ENCODE measurements at regions not wholly inside any gene's neighbourhood (a gene's known extent, or its start where the extent isn't known, plus 50 kb on each side); places are given as distances from the start of the nearest gene placed in this dataset.

DNA sequence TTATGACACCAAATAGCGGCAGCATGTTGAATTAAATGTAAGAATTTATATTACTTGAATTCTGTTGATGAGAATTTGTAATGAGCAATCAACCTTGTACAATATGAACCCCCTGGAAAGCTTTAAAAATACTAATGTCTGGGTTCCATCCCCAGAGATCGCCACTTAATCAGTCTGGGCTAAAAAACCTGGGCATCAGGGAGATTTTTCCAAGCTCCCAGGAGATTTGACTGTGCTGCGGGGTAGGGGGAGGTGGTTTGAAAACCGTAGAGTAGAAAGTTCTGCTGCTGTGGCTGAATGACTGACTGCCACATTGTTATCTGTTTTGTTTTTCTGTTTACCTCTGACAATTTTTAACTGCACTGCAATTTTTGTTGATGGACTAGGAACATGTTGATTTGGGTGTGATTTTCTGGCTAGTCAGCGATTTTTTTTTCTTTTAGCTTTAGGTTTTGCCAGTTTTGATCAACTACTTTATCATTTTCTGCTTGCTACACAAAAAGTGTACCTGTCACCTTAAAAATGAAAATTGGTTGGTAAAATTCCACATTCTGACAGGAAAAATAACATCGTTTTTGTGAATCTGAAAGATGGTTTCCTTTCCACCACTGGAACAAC is 79.3 kb downstream of the PCTP start:
- DNase-seq = no peak

DNA sequence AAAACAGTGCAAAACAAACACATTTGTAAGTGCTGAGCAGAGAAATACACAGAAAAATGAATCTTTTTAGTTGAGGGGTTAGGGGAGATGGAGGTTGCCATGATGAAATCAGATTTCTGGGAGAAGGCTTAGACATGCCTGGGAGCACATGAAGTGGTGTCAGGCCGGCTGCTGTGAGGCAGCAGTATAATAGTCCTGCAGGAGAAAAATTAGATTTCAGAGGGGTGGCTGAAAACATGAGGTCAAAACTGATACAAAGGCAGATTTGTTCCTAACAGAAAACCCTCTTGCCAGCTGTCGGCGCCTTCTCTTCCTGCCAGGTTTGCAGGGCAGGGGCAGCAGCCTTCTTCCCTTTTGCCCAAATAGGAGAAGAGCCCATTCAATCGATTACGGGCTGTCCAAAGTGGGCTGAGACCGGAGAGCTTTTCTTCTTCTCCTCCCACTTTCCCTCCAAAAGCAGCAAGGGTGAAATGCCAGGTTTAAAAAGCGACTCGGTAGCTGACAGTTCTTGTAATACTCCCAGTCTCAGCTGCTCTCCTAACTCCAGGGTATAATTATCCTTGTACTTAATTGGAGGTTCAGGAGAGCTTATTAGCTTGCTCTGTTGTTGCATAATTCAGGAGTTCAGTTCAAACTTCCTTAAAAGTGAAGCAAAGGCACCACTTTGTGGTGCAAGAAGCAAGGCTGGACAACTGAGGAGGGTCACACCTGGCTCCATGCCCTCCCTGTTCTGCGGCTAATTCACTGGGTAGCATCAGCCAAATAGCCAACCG is 80.0 kb downstream of the PCTP start:
- no peak for DNase-seq

DNA sequence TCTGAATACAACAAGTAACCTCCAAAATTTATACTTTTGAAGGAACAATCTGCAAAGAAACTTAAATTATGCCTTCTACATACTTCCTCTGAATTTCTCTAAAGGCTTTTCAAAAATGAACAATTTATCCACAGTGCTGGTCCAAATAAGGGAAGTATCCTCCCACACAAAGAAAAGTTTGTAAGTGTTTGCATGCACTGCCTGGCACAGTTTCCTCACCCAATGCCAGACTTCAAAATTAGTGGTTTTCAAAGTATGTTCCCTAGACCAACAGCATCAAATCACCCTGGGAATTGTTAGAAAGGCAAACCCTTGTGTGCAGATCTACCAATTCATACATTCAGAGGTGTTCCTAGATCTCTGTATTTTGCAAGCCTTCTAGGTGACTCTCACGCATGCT is 82.5 kb downstream of the PCTP start:
- DNase-seq = no peak

DNA sequence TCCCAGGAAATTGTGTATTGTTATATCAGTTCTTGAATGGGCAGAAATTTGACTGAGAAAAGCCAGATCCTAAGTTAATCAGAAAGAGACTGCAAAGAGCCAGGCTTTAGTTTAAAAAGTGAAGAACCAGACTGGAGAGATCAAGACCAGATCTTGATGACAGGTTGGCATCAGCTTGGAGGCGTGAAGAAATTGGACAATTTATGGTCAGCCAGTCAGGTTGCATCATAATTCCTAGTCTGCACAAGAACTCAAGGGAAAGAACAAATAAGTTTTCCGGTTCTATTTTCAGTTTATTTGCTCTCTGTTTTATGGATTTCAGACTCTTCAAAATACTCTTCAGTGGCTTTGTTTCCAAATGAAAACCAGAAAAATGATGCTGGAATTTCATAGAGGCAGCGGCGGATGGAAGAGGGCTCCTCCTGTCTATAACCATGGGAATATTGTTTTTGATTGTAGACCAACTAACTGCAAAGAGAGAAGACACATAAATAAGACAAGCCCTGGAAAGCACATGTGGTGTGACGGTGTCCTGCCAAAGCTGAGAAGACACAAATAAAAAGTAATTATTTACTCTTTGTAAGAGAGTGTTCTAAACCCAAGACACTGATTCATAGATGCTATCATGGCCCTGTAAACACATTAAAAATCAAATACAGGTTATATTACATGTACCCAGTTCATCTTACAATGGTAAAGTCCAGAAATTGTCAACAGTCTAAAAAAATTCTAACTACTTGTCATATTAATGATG is 91.7 kb downstream of the PCTP start:
- no peak for DNase-seq

DNA sequence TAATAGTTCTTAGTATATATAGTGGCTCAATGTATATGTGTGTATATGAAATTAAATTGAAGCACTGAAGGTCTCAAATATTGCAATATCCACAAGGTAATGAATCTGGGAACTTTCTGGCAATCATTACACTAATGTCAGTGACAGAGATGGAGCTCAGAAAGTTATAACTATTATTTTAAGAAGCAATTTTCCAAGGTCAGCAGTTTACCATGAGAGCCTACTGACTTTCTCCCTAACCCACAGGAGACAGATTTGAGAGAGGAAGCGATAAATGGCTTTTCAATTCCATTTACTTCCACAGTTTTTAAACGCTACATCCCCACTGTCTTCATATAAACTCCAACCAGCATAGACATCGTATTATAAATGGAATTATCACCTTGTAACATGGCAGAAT is 92.9 kb downstream of the PCTP start:
- no peak for DNase-seq

DNA sequence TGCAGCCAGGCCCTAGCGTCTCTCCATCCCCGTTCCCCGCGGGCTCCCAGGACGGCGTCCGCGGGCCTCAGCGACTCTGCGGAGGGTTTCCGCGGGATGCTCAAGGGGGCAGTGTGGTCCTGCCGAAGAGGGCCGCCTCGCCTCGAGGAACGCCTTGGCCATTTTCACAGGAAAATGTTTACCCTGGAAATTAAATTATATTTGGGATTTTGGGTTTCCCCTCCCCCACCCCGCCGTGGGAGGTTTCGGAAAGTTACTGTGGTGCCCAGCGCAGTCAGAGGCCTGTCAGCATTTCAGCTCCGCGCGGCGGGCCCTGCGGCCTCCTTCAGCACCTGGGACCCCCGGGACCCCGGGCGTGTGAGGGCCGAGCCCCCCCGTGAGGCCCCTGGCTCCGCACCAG is 94.5 kb downstream of the PCTP start:
- DNase-seq = peak; percentile 7

DNA sequence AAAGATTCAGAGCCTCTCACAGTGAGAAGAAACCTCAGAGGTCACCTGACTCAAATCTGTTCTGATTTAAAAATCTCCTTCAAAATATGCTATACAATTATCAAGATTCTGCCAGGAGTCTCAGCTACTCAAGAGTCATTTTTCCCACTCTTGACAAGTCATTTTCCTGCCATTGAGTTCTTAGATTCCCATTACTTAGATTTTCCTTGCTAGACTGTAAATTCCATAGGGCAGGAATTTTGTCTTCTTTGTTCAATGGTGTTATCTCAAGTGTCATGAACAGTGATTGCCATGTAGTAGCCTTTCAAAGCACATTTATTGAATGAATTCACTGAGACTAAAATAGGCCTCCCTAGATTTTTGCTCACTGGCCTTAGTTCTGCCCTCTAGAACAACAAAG is 95.9 kb downstream of the PCTP start:
- DNase-seq = no peak

DNA sequence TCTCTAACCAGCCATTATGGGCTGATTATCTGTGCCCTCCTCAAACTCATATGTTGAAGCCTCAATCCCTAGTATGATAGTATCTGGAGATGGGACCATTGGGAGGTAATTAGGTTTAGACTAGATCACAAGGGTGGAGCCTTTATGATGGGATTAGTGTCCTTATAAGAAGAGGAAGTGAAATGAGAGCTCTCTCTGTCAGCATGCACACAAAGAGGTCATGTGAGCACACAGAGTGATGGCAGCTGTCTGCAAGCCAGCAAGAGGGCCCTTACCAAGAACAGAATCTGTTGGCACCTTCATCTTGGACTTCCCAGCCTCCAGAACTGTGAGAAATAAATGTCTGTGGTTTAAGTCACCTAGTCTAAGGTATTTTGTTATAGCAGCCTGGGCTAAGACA is 101.9 kb downstream of the PCTP start:
- no peak for DNase-seq

DNA sequence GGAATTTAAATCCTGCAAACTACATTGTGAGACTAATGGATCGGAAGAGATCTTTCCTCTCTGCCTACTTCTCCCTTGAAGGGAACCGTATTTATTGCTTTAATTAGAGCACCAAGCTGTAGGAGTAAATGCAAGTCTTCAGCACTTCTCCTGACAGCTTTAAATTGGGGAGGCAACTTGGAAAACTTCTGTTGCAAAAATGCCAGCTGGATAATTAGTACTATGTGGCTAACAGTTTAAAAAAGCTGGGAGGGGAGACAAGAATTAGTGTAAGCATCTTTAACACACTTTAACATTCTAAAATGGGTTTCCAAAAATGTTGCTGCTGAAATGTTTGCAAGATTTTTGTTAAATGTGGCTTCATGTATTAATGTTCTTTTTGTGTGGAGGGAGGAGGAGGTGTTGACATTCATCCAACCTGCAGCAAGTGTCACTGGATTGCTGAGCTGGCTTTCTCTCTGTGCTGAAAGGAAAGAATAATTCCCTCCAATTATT is 108.5 kb downstream of the PCTP start:
- no peak for DNase-seq

DNA sequence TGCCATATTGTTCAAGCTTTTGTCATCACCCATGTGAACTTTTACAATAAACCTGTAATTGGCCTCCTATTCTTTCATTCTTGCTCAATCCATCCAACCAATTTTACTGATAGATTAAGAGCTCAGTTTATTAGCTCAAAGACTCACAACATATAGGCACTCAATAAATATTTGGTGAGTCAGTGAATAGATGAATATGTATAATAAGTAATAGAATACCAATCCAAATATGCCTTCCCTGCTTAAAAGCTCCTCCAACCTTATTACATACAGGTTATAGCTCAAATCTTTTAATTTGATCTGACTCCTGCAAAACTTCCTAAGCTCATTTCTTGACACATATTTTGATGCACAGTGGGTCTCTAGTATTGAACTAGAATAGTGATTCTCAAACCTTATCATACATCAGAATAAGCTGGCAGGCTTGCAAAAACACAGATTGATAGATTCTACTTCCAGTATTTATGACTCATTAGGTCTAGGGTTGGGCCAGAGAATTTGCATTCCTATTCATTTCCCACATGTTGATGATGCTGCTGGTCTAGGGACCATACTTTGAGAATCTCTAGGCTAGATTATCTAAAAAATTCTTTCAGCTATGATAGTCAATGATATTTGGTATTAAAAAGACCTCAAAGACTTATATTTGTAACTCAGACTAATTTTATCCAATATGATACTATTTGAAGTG is 114.4 kb downstream of the PCTP start:
- DNase-seq = no peak

DNA sequence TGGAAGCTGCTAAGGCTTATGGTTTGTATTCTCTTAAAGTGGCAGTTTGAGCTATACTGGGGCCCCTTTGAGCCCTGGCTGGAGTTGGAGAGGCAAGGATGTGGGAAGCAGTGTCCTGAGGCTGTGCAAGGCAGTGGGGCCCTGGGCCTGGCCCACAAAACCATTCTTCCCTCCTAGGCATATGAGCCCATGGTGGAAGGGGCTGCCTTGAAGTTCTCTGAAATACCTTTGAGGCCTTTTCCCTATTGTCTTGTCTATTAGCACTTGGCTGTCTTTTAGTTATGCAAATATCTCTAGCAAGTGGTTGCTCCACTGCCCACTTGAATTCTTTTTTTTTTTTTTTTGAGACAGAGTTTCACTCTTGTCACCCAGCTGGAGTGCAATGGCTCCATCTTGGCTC is 119.2 kb downstream of the PCTP start:
- no peak for DNase-seq

DNA sequence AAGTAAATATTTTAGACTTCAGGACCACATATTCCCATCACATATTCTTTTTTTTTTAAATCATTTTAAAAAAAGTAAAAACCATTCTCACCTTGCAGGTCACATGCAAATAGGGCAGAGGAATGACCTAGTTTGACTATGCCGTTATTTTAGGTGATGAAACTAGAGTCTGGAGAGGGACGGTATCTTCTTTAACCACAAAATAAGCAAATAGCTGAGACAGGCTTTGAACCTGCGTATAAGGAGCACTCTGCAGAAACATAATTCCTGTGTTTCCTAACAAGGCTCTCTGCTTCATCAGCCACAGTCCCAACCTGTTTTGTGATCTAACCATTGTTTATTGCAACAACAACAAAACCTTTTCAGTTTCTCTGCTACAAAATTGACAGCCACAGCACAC is 121.5 kb downstream of the PCTP start:
- no peak for DNase-seq

DNA sequence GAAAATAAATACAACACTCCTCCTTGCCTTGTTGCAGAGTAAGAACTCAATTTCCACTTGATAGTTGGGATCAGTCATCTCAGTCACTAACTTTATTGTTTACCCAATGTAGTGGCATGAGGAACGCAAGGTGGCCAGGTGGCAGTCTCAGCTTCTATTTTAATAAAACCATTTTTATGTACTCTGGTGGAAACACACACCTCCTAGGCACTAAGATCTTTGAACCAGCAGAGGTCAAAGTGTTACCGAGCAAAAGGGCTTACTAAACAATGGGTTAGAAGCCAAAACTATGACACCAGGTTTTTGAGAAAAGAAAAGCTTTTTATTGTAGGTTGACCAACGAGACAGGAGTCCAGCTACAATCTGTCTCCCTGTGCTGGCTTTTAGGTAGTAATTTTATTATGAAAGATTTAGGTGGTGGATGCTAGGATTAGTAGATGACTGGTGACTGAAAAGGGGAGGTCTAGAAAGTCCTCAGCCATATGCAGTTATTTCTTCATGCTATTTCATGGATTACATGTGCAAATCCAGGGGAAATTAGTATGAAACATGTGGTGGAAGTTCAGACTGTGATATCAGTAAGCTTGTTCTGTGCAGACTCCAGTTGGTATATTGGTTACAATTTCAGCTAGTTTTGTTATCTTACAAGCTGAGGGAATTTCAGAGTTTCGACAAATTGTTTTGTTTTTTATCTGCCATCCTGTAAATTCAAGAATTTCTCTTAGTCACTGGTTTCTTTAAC is 122.3 kb downstream of the PCTP start:
- no peak for DNase-seq

DNA sequence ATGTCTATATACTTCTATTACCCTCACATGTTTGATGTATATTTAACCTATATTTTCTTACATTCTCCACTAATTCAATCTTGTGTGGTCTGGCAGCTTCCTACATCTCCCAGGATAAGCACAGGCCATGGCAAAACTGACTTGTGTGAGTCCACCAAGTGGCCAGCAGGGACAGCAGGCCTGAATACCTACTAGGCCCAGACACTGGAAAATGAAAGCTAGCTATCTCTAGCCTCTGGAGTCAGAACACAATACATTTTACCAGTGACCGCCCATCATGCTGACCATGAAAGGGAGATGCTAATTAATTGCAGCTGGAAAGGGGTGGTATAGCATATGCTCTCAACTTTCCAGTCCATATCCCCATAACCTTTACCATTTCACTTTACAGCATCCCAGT is 132.3 kb downstream of the PCTP start:
- no peak for DNase-seq

DNA sequence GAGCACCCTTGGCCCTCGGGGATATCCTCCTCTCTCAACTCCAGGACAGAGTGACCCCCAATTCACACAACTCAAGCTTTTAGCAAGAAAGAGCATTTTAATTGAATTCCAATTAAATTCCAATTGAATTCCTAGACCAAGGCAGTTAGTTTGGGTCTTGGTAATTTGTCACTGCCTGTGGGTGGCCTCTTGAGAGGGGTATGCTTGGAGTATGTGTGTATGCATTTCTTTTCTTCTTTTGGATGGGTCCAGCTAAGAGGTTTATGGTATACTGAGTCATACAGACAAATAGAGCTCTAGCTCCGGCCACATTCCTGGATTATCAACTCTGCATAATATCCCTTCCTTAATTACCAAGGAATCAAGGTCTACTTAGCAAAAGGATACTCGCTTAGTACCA is 136.7 kb downstream of the PCTP start:
- DNase-seq = no peak

DNA sequence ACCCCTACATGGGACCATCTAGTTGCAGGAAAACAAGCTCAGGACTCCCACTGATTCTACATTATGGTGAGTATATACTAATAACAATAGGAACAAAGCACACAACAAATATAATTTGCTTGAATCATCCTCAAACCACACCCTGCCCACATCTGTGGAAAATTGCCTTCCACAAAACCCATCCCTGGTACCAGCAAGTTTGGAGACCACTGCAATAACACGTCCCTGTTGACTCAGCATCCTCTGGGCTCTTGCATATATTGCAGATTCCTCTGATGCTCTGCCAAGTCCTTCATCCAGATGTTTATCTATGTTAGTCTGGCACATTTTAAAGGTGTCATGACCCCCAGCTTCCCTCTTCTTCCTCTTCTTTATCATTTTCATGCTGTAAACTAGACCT is 138.4 kb downstream of the PCTP start:
- no peak for DNase-seq

DNA sequence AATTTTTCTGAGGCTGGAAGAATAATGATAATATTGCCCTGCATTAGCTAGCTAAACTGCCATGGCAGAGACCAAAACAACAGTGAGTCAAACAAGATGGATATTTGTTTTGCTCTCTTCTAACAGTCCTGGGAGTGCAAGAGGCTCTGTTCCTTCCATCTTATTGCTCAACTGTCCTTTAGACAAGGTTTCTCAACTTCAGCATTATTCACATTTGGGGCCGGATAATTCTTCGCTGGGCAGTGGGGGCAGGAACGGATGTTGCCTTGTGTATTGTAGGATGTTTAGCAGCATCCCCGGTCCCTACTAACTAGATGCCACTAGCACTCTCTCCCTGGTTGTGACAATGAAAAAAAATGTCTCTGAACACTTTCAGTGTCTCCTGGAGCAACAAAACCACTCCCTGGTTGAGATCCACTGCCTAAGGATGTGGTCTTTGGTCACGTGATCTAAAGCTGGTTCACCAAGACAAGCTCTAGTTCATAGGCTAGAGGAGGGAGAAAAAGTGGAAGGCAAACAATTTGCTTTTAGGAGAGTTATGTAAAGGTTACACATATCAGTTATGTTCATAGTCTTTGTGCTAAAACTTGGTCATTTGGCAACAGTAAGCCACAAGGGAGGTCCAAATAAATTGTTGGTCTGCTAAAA is 144.4 kb downstream of the PCTP start:
- no peak for DNase-seq

DNA sequence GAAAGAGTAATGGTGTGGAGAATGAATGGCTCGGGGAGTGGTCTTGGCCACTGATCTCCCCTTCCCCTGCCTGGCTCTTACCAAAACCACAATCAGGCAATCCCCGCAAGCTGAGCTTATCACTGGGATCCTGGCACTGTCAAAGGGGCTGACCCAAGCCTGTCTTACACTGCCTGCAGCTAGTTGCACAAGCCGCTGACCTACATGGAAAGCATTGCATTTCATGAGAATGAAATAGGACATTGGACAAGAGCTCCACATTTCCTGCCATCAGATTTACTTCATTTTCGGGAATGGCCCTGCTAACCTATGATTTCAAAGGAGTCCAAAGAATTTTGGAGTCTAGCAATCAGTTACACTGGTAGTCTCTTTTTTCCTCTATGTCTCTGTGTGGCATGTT is 146.4 kb downstream of the PCTP start:
- DNase-seq = no peak

DNA sequence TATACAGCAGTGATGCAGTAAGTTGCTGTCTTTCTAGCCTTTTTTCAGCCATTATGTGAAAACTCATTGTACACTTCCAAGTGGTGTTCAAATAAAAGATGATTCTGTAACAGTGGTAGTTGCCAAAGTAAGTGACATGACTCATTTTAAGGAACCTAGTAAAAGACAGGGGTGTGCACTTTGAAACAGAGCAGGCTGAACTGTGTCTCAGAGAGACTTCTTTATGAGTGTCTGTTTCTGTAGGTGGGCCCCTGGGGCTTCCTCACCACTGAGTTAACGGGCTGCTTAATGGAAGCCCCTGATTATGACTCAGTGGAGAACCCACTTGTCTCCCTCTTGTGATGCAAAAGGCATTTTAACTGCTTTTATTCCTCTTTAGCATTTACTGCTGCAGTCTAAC is 147.3 kb downstream of the PCTP start:
- no peak for DNase-seq

DNA sequence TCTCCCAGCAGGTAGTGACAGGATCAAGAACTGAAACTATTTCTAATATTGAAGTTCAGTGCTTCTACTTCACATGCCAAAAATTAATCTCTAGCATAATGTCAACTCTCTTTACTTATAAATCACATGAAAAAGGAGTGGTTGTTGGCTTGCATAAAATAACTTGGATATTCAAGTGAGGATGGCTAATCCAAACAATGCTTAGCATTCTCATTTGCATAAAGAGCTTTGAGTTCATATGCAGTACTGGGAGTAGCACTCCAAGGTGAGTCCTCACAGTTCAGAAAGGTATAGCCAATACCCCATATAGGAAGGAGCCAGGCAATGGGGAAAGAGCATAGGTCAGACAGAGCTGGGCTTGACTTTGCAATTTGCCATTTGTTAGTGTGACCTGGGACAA is 149.3 kb downstream of the PCTP start:
- no peak for DNase-seq

DNA sequence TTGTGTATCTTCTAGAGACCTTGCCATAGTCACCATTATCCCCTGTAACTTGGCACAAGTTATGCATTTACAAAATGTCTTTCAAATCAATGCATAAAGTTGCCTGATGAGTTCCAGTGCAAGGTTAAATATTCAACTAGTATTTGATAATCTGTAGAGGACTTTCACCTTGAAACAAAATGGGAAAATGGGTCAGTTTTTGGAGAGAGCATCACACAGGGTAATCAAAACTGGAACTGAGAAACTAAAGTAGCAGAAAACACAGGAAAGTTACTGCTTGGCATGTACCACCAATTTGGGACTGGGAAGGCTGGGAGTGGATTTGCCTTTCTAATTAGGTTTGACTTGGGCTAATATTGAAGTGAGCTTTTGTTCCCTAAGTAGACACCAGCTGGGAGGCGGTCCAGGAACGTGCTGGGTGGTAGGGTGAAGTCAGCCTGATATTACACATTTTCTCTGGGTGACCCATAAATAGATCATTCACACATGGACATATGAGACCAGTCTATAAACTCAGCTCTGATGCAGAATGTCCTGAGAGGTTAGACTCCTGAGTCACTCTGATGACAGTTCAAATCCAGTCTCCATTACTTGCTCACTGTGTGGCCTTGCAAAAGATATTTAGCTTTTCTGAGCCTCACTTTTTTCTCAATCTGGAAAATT is 152.3 kb downstream of the PCTP start:
- no peak for DNase-seq

DNA sequence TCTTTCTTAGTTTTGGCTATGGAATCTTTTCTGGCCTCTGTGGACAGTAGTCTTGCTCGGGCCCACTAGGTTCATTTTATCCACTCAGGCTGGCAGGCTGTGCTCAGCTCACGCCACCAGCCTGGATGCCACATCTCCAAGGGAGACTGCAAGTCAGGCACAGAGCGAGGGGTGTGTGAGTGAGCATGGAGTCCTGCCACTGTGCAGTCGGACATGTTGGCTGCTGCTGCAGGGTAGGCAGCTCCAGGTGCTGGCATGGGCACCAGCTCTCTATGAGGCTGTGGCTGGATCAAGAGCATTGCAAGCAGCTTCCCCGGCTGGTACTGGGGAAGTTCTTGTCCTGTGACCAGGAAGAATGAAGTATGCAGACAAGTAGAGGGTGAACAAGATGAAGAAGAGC is 158.9 kb downstream of the PCTP start:
- no peak for DNase-seq

Data from CD4-positive, alpha-beta T cell treated with Interleukin-6 for 4 hours (primary cell).